ENCODE measurements at regions not wholly inside any gene's neighbourhood (a gene's known extent, or its start where the extent isn't known, plus 50 kb on each side); places are given as distances from the start of the nearest gene placed in this dataset.

- ChIA-PET SMC1A (ENCODE audit: uncharacterized antibody, unreplicated experiment) (interaction anchor here (0.8 to 1.3 kb wide), 2 partner anchors 11 to 13 kb away, joined by 3 read pairs; no protein-coding TSS in a partner anchor), POLR2A (no interaction called here), RAD21 (ENCODE audit: unreplicated experiment) (no interaction called here), CTCF (no interaction called here)
- in situ Hi-C loops (cut with MboI) = no loop called here
- no peaks in the 10 kb centered on the region for H3K79me2 ChIP-seq (ENCODE audit: control insufficient read depth, insufficient read depth, low read length)
- no peak for DNase-seq (ENCODE audit: low read depth, low spot score)
- H3K27ac ChIP-seq (ENCODE audit: control insufficient read depth, insufficient read depth) = no peak overlapping the region
- ATAC-seq = no peak
- no peak overlapping the region for H3K9ac ChIP-seq (ENCODE audit: control insufficient read depth, insufficient read depth, low read length)
- H3K4me1 ChIP-seq (ENCODE audit: control insufficient read depth, insufficient read depth, low read length) = no peaks in the 10 kb centered on the region
- TF ChIP-seq, protein P1, sequence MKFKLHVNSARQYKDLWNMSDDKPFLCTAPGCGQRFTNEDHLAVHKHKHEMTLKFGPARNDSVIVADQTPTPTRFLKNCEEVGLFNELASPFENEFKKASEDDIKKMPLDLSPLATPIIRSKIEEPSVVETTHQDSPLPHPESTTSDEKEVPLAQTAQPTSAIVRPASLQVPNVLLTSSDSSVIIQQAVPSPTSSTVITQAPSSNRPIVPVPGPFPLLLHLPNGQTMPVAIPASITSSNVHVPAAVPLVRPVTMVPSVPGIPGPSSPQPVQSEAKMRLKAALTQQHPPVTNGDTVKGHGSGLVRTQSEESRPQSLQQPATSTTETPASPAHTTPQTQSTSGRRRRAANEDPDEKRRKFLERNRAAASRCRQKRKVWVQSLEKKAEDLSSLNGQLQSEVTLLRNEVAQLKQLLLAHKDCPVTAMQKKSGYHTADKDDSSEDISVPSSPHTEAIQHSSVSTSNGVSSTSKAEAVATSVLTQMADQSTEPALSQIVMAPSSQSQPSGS (IDR thresholded peaks at IDR 0.05; ENCODE audit: low read length) = no peak
- peak in 1 of 2 experiments; percentile 13; a peak in 1 of 4 replicates for TF ChIP-seq BHLHE40 (IDR thresholded peaks at IDR 0.05; ENCODE audit: borderline replicate concordance in 1 of 2, low read depth in 2 of 2, low read length in 1 of 2)
- BruUV-seq (replicated peaks) = no TSS peak
- intact Hi-C loops (cut with micrococcal nuclease; ENCODE audit: unreplicated experiment) = no loop called here
- WGBS (ENCODE audit: insufficient coverage, insufficient replicate concordance, low lambda C conversion rate, missing lambda C conversion rate) = 33% methylated on average over 4 of the region's 4 CpGs
- no peaks in the 10 kb centered on the region; a peak in 1 of 4 replicates for H3K27me3 ChIP-seq (replicated peaks in 1 of 2; ENCODE audit: control insufficient read depth in 2 of 2, insufficient read depth in 2 of 2, low read length in 1 of 2)
- H3K4me3 ChIP-seq = no peak overlapping the region
- FAIRE-seq = no peak
- H3K36me3 ChIP-seq (ENCODE audit: control insufficient read depth in 2 of 2, insufficient read depth in 2 of 2, low read length in 1 of 2) = no peaks in the 10 kb centered on the region
- H4K20me1 ChIP-seq (ENCODE audit: control insufficient read depth, insufficient read depth) = no peaks in the 10 kb centered on the region
- no peaks in the 10 kb centered on the region for H3K9me3 ChIP-seq (replicated peaks; ENCODE audit: control insufficient read depth, insufficient read depth, low read length)
- no peak overlapping the region for H3K4me2 ChIP-seq (ENCODE audit: control insufficient read depth, insufficient read depth)
- no peak overlapping the region for H2AFZ ChIP-seq (ENCODE audit: control insufficient read depth, low read depth, low read length)
These were observed 127.6 kb downstream of the XCL2 start for GRCh38 chr1:168416220-168416619.

DNA sequence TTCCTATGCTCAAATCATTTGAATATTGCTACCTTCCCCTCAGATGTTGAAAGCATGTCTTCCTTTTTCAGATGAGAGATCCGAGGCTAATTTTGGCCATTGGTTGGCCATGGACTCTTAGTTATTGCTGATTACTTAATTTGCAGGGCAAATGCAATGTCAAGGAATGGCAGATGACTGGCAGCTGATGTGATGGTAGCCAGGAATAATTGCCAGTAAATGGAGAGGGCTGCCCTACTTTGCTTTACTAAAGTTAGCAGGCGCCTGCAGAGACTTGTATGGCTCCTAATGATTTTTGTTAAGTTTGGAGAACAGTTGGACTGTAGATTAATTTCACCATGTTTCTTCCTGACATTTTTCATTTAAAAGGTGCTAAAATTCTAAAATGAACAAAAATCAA lies 128.9 kb downstream of the XCL2 start:
- in situ Hi-C loops (cut with MboI) = no loop called here
- CTCF ChIA-PET = interaction anchor here (1.1 kb wide), 1 partner anchor 8 kb away, joined by 3 read pairs; no protein-coding TSS in a partner anchor

More for the DNA sequence above, 128.9 kb downstream of the XCL2 start:
- TF ChIP-seq YY1 (IDR thresholded peaks at IDR 0.05; ENCODE audit: low read depth, low read length) (no peak), PAX5 (IDR thresholded peaks at IDR 0.05; ENCODE audit: borderline replicate concordance, low read depth, low read length) (no peak), HSF1 (IDR thresholded peaks at IDR 0.05; ENCODE audit: low read depth, low read length) (no peak), NKRF (conservative IDR thresholded peaks at IDR 0.05) (no peak), ZBED1 (IDR thresholded peaks at IDR 0.05; ENCODE audit: borderline replicate concordance) (no peak), ETV6 (conservative IDR thresholded peaks at IDR 0.05 in 1 of 2, IDR thresholded peaks at IDR 0.05 in 1 of 2; ENCODE audit: borderline replicate concordance in 1 of 2, low read depth in 1 of 2) (no peak), NRF1 (conservative IDR thresholded peaks at IDR 0.05; ENCODE audit: low read depth, low read length) (no peak)
- Histone ChIP-seq H3K27ac (ENCODE audit: control insufficient read depth, insufficient read depth) (no peak overlapping the region), H3K36me3 (ENCODE audit: control insufficient read depth in 2 of 2, insufficient read depth in 2 of 2, low read length in 1 of 2) (no peaks in the 10 kb centered on the region), H2AFZ (ENCODE audit: control insufficient read depth, low read depth, low read length) (no peak overlapping the region), H3K4me3 (no peak overlapping the region), H3K9me3 (replicated peaks; ENCODE audit: control insufficient read depth, insufficient read depth, low read length) (no peaks in the 10 kb centered on the region), H3K4me1 (ENCODE audit: control insufficient read depth, insufficient read depth, low read length) (no peaks in the 10 kb centered on the region), H3K79me2 (ENCODE audit: control insufficient read depth, insufficient read depth, low read length) (no peaks in the 10 kb centered on the region), H3K4me2 (ENCODE audit: control insufficient read depth, insufficient read depth) (no peak overlapping the region), H3K9ac (ENCODE audit: control insufficient read depth, insufficient read depth, low read length) (no peak overlapping the region), H4K20me1 (ENCODE audit: control insufficient read depth, insufficient read depth) (no peaks in the 10 kb centered on the region), H3K27me3 (replicated peaks in 1 of 2; ENCODE audit: control insufficient read depth in 2 of 2, insufficient read depth in 2 of 2, low read length in 1 of 2) (no peaks in the 10 kb centered on the region; a peak in 1 of 4 replicates)
- ChIA-PET SMC1A (ENCODE audit: uncharacterized antibody, unreplicated experiment) (interaction anchor here (0.9 kb wide), 1 partner anchor 19 kb away, joined by 3 read pairs; no protein-coding TSS in a partner anchor), RAD21 (ENCODE audit: unreplicated experiment) (interaction anchor here (1.9 kb wide), 1 partner anchor 72 kb away, joined by 8 read pairs; no protein-coding TSS in a partner anchor), POLR2A (no interaction called here)
- FAIRE-seq = no peak
- 39% methylated on average over 2 of the region's 2 CpGs for WGBS (ENCODE audit: insufficient coverage, insufficient replicate concordance, low lambda C conversion rate, missing lambda C conversion rate)
- no TSS peak for BruUV-seq (replicated peaks)
- no peak for DNase-seq (ENCODE audit: low read depth, low spot score)
- no peak for ATAC-seq
- intact Hi-C loops (cut with micrococcal nuclease; ENCODE audit: unreplicated experiment) = no loop called here

Measured in GM12878 (cell line).